NOMO-1 treated with dmso at 0.1 percent for 144 hours (cell line): ENCODE measurements at regions not wholly inside any gene's neighbourhood (a gene's known extent, or its start where the extent isn't known, plus 50 kb on each side); places are given as distances from the start of the nearest gene placed in this dataset.

Source experiments
- DNase-seq: peaks from one replicate; lab custom pipeline; 2025; ENCODE audit not compliant: unreplicated experiment; lab: John Stamatoyannopoulos, UW

DNA sequence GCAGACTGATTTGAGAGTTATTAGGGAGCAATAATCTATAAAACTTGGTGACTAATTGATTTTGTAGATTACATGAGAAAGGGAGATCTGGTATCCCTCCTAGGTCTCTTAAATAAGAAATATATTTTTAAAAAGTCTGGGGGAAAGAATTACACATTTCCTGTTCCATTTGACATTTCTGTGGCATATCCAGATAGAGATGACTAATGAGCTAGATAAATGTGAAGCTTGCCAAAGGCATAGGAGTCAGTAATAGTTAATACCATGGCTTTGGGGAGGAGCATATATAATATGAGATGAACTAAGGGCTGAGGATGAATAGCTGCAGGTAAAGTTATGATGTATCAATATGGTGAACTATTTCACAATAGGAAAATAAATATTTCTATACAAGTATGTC, 663.7 kb downstream of the PTPRC start:
- no peak for DNase-seq

DNA sequence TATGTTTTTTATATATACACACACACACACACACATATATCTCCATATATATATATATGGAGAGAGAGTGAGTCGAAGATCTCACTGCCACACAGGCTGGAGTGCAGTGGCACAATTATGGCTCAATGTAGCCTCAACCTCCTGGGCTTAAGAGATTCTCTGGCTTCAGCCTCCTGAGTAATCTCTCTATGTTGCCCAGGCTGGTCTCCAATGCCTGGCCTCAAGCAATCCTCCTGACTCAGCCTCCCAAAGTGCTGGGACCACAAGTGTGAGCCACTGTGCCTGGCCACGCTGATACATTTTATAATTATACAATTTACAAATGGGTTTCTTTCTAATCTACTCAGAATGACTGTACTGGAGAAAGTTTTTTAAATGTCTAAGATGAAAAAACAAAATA, 664.2 kb downstream of the PTPRC start:
- DNase-seq, result no peak

DNA sequence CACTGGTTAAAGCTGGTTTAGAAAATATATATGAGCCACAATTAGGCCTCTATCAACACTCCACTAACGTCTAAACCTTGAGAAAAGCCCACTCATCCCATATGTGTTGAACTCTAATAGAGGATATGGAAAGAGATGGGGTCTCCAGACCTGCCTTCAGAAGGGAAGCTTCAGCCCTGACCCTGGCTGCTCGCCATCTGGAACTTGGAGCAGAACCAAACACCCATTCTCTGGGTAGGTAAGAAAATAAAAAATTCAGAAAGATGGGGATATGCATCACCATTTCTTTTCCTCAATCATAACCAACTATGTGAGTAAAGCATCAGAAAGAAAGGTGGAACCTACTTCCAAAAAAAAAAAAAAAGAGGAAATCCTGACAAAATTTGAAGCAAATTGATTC, 666.2 kb downstream of the PTPRC start:
- DNase-seq, result no peak

DNA sequence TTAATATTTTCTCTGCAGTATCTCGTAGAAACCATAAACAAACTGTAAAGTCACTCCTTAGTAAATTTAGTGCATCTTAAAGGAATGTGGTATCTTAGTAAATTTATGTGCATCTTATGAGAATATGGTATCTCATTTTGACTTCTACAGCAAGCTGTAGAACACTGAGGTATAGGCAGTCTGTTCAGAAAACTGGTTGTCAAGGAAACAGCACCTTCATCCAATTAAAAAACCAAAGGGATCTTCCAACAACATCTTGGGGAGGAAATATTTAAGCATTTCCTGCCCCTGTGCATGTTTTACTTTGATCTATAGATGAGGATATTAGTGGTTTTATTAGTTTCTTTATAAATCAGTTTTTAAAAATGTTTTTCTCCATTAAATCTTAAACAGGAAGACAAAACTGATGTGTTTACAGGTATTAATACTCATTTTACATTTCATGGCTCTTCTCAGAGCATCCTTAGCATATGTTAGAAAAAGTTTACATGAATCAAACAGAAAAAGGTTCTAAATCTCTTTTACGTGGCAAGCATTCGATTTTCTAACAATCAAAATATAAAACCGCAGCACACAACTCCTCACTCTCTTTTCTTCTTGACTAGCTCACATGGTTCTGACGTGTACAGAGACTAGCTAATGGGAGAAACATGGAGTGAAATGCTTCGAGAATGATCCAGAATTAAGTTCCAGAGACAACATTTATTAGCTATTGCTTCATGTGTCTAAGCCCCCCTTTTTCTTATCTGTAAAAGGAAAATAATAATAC, 668.8 kb downstream of the PTPRC start:
- DNase-seq, result no peak

DNA sequence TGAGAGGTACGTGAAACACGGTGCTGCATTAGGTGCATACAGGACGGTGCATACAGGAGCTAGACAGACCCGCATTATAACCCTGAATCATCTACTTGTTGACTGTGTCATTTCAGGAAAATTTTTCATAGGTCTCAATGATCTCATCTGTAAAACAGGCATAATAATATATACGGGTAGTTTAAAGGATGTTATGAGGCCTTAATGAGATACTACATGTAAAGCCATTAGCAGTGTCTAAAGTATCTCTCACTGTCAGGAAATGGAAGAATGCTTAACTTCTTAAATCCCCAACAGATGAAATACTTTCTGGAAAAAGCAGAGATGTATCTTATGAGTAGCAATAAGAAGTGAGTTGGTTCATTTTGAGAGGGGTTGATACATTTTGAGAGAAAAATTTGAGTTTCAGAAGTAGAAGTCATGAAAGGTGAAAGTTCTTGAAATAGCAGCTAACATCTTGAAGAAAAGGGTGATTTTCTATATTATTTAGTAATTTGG, 669.6 kb downstream of the PTPRC start:
- no peak for DNase-seq

DNA sequence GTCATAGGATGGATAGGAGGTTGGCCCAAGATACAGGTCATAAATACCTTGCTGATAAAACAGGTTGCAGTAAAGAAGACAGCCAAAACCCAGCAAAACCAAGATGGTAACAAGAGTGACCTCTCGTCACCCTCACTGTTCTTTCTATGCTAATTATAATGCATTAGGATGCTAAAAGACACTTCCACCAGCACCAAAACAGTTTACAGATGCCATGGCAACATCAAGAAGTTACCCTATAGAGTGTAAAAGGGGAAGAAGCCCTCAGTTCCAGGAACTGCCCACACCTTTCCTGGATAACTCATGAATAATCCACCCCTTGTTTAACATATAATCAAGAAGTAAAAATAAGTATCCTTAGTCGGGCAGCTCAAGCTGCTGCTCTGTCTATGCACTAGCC, 671.9 kb downstream of the PTPRC start:
- no peak for DNase-seq

DNA sequence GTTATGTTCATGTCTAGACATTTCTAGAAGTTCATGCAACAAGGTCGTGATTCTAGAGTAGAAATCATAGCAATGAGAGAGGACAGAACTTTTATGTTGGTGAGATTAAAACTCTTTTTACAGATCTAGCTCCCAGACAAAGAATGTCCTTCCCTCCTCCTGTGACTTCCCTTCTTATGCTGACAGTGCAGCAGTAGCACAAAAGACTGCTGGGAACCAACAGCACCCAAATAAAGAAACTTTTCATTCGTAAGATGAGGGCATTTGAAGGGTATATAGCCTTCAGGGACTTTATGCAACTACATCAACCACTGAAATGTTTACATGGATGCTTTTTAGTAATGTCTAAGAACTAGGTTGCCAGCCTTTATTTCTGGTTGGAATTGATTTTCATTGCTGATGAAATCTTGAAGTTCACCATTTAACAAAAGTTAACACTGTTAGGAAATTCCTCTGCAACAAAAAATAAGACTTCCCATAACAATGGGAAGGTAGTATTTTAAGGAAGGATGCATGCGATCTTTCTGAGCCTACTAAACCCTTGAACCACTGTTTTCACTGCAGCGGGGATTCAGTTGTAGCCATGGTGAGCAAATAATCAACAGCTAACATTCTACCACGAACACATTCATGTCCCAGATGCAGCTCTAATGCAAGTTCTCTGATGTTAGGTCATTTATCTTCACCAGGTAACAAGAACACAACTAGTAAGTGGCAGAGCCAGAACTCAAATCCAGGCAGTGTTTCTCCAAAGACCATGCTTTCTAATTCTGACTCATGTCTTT, 672.8 kb downstream of the PTPRC start:
- no peak for DNase-seq

DNA sequence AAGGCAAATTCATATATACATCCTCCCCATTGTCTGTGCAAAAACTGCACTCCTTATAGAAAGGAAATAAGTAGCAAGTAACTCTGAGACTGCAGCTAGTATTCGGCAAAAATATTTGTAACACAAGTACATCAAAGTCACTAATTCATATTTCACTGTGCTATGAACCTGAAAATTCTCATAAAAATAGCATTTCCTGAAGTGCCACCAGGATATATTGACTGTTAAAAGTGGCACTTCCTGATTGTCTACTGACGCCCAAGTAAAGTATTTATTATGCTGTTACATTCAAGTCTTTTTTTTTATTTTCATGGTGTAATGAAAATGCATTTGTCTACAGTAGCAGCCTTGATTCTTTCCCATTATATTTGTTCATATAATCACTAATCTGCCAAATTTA, 673.8 kb downstream of the PTPRC start:
- no peak for DNase-seq

DNA sequence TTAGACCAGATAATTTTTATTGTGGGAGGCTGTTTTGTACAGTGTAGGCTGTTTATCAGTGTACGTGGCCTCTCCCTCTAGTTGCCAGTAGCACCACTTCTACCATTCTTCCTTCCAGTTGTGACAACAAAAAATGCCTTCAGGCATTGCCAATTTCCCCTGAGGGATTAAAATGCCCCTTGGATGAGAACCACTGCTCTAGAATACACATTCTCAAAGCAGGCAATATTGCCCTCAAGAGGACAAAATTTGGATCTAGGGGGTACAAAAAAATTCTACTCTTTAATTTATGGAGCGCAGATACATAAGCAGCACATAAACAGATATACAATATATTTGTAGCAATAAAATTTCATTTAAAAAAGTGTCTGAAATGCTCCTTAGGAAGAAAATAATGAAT, 674.6 kb downstream of the PTPRC start:
- no peak for DNase-seq

DNA sequence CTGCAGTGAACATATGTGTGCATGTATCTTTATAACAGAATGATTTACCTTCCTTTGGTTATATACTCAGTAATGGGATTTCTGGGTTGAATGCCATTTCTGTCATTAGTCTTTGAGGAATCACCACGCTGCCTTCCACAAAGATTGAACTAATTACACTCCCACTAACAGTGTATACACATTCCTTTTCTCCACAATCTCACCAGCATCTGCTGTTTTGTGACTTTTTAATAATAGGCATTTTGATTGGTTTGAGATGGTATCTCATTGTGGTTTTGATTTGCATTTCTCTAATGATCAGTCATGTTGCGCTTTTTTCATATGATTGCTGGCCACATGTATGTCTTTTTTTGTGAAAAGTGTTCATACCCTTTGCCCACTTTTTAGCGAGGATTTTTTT, 680.5 kb downstream of the PTPRC start:
- no peak for DNase-seq

DNA sequence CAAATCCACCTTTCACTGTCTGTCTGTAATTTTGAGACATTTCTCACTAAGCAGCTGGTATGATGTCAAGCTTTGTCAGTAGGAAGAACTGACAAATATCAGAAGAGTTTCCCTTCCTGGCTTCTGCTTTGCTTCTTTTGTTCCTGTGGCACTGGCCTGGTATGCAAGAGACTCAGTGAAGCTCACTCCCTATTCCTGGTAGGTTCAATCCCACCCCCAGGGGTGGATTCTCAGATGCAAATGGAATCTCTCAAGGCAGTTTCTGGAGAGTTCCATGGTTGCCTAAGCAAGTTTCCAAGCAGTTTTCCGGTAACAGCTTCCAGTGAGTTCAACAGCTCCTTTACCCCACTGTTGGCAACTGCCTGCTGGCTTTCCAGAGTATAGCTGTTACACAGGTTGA, 683.4 kb downstream of the PTPRC start:
- no peak for DNase-seq

DNA sequence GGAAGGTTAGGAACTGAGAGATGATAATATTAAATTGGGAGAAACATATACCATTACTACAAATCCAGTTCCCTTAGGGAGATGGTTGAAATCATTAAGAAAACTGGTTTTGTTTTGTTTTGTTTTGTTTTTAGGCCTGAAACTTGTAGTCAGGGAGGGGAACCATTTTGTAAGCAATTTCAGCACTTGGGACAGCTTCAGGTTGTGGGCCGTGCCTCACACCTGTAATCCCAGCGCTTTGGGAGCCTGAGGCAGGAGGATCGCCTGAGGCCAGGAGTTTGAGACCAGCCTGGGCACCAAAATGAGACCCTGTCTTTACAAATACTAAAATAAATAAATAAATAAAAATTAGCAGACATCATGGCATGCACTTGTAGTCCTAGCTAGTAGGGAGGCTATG, 694.3 kb upstream of the NR5A2 start:
- DNase-seq, result no peak

DNA sequence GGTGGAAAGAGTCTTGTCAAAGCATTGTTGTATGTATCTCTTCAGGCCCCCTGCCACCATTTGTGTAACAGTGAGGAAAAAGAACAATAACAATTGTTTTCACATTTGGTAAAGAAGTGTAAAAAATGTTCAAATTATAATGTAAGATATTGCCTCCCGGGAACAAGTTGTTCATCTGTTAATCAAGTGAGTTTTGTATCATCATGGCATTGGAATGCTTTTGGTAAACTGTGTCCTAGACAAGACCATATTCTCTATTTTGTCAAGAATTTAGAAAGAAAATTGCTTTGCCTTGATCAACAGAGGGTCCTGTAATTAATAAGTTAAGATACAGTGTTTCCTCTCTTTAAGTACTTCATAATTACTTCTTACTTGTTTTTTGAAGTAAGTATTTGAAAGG, 692.0 kb upstream of the NR5A2 start:
- no peak for DNase-seq

DNA sequence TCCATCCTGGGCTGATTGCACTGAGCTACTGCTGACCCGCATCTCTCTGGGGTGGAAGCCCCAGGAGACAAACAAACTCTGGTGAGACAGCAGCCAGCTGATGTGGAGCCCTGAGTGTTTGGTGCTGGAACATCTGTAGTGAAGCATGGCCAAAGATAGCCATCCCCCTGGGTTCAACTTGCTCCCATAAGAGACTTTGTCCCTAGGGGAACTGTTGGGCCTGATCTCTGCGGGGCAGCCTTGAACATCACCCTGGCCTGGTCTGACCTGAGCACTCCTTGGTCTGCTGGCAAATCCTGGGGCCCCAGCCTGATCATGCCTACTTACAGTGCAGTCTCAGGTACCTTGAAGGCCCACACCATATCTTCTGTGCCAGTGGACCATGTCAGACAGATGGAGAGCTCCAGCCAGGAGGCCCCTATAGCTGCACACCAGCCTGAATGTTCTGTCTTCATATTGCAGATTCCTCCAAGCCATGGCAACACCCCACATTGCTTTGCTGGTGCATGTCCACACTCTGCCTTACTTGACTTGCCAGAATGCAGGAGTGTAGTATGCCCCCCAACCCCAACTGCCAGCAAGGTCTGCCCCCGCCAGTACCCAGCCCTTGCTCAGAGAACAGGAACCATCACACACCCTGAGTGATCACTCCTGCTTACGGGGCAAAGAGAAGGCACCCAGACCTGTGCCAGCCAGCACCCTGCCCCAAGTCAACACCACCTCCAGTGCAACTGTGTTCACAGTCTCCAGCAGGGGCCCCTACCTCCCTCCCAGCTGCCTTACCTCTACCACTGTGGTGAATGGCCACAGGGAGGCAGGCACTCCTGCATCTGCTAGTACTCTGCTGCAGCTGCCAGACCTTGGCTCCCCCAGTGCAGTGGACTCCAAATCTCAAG, 690.5 kb upstream of the NR5A2 start:
- no peak for DNase-seq

DNA sequence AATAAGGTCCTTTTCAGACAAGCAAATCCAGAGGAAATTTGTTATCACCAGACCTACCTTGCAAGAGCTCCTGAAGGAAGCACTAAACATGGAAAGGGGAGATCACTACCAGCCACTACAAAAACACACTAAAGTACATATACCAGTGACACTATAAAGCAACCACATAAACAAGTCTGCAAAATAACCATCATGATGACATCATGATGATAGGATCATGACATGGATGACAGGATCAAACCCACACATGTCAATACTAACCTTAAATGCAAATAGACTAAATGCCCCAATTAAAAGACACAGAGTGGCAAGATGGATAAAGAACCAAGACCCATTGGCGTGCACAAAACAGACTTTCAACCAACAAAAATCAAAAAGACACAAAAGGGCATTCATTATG, 688.8 kb upstream of the NR5A2 start:
- DNase-seq, result no peak

DNA sequence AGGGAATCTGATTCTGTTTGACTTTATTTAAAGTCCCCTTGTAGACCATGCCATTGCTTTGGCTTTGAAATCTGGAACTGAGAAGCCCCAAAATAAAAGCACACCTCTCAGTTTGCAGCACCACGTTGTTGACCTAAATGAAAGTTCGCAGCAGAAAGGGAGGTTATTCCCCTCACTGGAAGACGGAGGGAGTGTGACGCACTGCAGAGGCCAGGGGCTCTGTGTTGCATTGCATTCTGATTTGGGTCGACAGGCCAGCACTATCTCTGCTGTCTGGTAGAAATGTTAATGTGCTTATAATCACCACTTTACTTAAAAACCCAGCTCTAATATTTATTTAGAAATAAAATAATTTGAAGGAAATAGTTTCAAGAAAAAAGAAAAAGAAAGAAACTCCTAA, 675.2 kb upstream of the NR5A2 start:
- no peak for DNase-seq

DNA sequence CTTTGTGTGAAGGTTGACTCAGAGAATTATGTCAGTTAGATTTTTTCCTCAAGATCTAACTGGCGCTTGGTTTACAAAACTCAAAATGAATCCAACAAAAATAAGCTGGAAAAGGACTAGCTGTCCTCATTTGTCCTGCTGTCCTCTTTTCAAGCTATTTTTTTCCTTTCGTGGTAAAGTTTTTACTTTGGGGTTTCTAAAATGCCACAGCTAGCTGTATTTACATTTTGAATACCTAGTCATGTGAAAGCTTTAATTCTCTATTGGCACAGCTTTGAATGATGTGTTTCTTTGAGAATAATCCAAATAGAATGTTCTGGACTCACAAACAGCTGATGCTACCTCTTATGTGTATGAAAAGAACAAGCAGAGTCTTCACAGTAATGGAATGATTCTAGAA, 673.6 kb upstream of the NR5A2 start:
- DNase-seq, result no peak

DNA sequence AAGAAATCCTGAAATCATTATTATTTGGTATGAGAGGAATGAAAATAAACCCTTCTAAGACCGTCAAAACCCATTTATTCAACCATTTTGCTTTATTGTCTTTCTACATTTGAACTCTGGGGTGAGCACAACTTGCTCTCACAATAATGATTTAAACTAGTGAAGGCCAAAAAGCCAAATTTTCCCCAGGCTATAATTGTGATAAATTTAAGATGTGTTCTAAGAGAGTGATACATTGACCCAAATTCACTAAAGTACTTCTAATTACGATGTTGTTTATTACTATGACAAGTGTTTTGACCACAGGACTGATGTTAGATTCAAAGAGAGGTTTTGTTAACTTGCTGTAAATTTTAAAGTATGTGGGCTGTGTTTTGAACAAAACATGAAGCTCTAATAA, 670.9 kb upstream of the NR5A2 start:
- no peak for DNase-seq

DNA sequence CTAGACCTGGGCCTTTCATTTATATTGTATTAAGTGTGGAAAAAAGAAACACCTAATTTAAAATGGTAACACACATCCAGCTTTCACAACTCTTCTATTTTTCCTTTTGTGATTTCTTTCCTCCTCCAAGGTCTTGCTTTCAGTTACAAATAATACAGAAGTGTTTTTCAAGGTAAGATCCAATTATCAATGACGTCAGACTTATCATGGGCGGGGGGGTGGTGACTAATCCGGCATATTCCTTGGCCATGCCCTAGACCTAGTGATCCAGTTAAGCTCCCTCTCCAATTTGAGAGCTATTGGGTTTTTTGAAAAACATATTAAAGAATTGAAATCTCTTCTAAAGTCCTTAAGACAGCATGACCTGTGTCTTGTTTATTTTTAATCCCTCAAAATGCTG, 669.9 kb upstream of the NR5A2 start:
- no peak for DNase-seq

DNA sequence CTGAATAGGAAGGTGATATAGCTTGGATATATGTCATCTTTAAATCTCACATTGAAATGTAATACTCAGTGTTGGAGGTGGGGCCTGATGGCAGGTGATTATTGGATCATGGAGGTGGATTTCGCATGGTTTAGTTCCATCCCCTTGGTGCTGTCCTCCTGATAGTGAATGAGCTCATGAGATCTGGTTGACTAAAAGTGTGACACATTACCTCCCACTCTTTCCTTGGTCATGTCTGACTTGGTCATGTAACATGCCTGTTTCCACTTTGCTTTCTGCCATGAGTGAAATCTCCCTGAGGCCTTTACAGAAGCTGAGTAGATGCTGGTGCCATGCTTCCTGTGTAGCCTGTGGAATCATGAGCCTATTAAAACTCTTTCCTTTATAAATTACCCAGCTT, 664.5 kb upstream of the NR5A2 start:
- no peak for DNase-seq

DNA sequence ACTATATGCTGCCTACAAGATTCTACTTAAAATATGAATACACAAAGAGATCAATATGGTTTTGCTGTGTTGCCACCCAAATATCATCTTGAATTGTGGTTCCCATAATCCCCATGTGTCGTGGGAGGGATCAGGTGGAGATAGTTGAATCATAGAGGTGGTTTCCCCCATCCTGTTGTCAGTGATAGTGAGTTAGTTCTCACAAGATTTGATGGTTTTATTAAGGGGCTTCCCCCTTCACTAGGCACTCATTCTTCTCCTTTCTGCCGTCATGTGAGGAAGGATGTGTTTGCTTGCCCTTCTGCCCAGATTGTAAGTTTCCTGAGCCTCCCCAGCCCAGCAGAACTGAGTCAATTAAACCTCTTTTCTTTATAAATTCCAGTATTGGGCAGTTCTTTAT, 654.4 kb upstream of the NR5A2 start:
- no peak for DNase-seq

DNA sequence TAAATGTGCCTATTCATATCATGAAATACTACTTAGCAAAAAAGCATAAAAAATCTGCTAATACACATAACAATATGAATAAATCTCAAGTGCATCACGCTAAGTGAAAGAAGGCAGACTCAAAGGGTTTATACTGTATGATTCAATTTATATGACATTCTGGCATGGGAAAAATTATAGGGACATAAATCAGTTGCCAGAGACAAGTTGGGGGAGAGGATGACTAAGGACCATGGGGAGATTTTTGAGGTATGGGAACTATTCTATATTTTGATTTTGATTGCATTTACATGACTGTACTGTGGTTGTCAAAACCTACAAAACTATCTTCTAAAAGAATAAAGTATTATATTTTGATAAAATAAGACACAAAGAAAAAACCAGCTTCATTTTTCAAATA, 650.3 kb upstream of the NR5A2 start:
- no peak for DNase-seq
